WI38 (cell line): ENCODE measurements at regions not wholly inside any gene's neighbourhood (a gene's known extent, or its start where the extent isn't known, plus 50 kb on each side); places are given as distances from the start of the nearest gene placed in this dataset.
"Not testable (repeated sequence)": the region's sequence is repeated elsewhere in the genome, so short reads cannot be mapped to it uniquely, and the experiment has no call there.

Experiments used
- H3K4me3 ChIP-seq: 2 replicates; pipeline ENCODE4 v1.5.1; 2011; ENCODE audit warnings: low read depth, mild to moderate bottlenecking, control low read depth, low read length
- TF ChIP-seq, protein P1 (sequence below): IDR thresholded peaks from 2 replicates; pipeline ENCODE4 v1.5.1; 2012; ENCODE audit warnings: low read depth, mild to moderate bottlenecking, control low read depth, low read length

DNA sequence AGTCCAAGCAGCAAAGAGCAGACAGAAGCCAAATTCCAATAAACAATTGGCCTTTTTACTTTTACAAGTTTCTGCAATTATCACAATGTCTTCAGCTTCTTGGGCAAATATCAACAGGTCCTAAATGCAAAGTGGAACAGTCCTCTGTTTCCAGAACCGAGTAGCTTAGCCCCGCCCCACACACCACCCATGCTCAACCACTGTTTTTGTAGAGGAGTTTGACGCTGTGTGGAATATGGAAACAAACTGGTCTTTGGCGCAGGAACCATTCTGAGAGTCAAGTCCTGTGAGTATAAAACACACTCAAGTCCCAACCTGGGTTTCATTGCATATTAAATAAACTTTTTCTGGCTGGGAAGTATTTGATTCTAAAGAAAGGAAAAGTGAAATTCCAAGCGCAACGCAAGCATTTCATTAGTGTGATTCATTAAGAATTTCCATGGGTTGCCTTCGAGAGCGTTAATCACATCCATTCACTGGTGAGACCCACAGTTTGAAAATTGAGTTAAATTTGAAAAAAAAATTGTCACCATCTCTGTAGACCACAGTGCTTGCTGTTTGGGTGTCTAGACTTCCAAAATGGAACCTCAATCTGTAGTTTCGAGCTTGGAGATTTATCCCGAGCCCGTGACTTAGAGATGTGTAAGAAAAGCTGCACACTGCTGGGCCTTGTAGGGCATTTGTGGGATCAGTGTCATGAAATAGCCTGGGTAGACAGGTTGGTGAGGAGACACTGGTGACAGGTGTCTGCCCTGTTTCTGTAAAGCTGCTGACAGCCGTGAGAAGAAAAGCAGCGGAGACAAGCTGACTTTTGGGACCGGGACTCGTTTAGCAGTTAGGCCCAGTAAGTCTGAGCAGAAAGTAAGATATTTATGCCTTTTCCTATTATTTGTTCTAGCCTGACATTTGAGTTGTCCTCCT, 96.1 kb downstream of the DAD1 start:
- TF ChIP-seq, protein P1, sequence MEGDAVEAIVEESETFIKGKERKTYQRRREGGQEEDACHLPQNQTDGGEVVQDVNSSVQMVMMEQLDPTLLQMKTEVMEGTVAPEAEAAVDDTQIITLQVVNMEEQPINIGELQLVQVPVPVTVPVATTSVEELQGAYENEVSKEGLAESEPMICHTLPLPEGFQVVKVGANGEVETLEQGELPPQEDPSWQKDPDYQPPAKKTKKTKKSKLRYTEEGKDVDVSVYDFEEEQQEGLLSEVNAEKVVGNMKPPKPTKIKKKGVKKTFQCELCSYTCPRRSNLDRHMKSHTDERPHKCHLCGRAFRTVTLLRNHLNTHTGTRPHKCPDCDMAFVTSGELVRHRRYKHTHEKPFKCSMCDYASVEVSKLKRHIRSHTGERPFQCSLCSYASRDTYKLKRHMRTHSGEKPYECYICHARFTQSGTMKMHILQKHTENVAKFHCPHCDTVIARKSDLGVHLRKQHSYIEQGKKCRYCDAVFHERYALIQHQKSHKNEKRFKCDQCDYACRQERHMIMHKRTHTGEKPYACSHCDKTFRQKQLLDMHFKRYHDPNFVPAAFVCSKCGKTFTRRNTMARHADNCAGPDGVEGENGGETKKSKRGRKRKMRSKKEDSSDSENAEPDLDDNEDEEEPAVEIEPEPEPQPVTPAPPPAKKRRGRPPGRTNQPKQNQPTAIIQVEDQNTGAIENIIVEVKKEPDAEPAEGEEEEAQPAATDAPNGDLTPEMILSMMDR, result no peak
- no peak overlapping the region for H3K4me3 ChIP-seq

DNA sequence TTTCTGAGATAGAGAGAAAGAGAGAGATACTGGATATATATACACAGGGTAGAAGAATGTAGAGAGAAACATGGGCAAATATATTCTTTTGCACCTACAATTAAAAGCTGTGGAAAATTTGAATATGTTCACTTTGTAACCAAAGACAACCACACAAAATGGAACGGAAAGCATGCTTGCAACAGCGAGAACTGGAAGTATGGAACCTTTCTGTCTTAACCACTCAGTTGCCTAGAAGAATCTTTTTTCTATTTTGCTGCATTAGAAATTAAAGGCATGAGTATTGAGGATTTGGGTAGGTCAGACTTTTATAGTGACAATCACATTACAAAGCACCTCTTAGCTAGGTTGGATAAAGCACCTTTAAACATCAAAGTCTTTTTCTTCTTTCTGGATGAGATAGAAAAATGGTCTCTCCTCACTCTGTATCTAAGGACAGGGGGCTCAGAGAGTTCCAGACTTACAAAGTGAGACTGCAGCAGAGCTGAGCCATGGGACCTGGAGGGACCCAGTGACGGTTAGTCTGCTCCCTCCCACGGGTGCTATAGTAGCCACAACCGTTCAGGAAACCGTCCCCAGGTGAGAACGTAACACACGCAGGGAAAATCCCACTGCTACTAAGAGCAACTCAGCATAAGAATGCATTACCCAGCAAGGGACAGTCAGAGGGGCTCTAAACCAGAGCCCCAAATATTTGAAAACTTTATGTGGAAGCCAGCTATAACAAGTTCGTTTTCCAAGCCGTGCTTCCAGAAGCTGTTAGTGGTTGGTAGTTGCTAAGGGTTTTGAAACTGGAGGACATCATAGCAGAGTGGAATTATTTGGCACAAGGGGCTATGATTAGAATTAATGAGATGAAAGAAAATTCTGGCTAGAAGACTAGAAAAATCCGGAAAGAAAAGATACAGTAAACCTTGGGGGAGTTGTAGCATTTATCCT, 97.1 kb downstream of the DAD1 start:
- no peak overlapping the region for H3K4me3 ChIP-seq
- TF ChIP-seq, protein P1, result no peak

DNA sequence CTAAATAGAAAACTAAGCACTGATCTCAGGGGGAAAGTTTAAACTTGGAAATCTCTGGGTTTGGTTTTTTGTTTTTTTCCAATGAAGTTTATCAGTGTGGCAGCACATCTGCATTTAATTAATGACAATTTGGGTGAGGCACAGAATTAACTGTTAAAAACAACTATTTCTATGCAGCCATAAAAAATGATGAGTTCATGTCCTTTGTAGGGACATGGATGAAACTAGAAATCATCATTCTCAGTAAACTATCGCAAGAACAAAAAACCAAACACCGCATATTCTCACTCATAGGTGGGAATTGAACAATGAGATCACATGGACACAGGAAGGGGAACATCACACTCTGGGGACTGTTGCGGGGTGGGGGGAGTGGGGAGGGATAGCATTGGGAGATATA, 98.0 kb downstream of the DAD1 start:
- not testable (repeated sequence) for H3K4me3 ChIP-seq

DNA sequence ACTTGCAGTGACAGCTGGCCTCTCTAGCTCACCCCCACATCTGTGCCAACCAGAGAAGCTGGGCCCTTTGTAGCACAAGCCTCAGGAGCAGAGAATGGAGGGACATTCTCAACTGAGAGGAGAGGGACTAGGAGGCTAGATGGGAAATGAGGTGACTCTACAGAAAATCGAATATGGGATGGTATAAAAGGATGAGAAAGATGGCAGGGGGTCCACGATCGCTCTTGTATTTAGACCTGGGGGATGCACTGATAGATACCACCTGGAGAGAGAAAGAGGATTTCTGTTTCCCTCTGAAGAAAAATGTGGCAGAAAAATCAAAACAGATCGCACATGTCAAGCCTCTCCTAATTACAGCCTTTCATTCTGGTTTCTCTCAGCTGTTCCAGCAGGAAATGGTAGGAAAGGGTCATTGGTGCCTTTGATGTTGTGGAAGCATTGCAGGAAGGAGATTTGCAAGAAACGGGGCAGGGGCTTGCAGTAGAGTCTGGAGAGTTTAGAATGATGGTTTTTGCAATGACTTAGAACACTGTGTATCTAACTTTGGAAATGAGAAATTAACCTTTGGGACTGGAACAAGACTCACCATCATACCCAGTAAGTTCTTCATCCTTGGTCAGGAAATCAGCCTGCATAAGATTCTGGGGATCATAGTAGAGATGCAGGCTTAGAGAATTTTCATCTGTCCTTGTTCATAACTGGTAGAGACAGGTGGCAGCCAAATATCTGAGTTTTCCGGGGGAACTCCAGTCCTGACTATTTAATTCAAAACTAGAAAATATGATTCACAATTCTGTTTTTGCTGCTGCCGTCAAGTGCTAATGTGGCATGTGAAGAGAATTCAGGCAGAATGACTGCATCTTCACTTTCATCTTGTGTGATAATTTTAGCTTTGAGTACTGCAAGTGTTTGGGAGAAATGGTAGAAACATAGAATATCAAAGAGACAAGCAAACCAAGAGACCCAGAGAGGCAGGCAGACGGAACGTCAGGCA, 98.8 kb downstream of the DAD1 start:
- H3K4me3 ChIP-seq, result no peak overlapping the region
- TF ChIP-seq, protein P1, result no peak

DNA sequence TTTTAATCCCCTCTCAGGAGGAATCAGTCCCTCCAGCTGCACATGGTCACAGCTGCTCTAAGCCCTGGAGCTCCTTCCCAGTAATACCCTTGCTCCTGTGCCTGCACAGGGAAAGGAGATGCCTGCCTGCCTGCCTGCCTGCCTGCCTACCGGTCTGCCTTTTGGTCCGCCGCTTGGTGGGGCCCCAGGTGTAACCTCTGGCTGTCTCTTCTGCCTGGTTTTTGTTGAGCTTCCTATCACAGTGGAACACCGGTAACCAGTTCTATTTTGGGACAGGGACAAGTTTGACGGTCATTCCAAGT, 99.8 kb downstream of the DAD1 start:
- H3K4me3 ChIP-seq, result no peak overlapping the region

DNA sequence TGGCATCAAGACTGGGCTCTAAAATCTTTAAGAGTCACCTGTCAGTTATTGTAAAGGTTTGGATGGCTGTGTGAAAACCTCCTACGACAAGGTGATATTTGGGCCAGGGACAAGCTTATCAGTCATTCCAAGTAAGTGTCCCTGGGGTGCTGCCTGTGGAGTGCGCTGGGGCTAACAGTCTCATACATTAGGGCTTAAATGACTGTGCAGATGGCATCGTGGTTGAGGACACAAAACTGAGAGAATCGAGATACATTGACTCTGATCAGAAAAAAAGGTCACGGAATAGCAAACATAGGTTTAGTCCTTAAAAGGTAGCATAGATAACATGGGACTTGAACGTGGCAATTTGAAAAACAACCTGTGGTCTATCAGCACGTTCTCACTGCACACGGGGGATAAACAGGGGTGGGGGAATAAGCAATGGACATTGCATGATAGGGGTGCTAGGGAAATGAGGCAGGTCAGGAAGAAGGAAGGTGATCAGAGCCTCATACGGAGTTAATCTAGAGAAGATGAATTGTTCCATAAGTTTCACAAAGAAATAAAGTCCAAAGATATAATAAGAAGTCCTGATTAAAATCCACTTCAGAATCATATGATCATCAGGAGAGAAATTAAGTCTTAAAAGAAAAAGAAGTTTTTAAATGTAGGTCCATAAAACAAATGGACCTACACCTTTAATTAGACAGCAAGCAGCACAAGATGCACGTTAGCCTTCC, 100.3 kb downstream of the DAD1 start:
- TF ChIP-seq, protein P1, result no peak
- H3K4me3 ChIP-seq, result no peak overlapping the region

More for the DNA sequence above, 99.8 kb downstream of the DAD1 start:
- TF ChIP-seq, protein P1, result no peak

DNA sequence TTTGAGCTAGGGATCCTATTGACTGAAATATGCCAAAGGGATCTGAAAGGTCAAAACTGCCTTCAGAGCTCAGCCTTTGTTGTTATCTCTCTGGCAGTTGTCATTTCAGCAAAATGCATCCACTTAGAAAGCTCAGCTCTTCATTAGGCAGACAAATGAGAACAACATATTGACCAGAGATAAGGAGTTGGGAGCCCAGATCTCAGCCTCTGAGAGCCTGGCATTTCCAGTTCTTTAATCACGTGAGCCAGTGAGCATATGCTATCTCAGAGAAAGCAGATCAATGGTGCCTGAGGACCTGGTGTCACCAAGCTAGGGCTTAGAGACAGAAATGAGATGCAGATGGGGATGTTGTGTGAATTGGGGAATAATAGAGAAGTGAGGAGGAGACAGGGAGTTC, 101.1 kb downstream of the DAD1 start:
- TF ChIP-seq, protein P1, result no peak
- H3K4me3 ChIP-seq, result no peak overlapping the region
